ENCODE measurements at regions not wholly inside any gene's neighbourhood (a gene's known extent, or its start where the extent isn't known, plus 50 kb on each side); places are given as distances from the start of the nearest gene placed in this dataset.

DNA sequence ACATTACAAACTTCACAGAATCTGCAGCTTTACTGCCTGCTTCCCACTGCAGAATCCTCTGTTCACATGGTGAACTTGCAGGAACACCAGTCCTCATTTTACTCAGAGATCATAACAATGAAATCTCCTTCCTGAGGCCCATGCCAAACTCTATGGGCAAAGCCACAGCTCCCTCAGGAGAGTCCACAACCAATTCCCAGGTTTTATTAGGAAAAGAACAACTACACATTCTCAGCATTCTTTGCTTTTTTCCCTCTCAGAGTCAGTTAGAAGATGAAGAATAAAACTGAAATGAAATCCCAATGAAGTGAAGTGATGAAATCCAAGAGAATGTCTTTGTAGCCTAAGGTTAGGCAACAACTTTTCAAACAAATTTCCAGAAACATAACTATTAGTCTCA, 233.7 kb downstream of the DSEL start:
- no peak for DNase-seq

GRCh38 chr18:67281746-67282145, 234.8 kb downstream of the DSEL start:
- DNase-seq, result no peak

DNA sequence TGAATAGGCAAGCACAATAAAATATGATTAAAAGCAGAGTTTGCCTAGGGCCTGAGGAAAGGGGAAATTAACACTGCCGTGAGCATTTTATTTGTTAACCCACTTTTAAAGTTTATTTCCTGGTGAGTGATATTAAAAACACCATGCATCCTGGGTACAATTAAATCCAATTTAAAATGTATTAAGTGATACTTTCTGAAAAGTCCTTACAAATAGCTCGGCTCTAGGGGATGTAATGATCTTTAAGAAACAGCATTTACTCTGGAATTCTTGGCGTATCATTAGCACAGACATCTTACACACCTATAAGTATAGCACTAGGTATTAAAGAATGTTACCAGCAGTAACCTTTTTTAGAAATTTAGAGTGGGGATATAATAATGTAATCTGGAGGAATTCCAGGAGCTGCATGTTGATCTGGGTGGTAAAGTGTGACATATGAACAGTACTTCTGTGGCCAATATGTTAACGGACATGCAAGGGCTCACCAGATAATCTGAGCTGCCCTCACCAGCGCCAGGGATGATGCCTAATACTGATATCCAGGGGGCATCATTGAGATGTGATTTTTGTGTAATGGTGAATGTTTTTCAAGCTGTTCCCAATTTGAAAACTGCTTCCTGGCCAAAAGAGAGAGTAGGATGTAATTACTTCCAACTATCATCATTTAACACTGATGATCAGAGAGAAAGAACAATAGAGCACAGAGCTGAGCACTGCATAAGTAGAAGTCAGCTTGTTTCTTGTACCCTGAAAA, 235.9 kb downstream of the DSEL start:
- DNase-seq, result no peak

GRCh38 chr18:67279988-67280387, 236.5 kb downstream of the DSEL start:
- no peak for DNase-seq

GRCh38 chr18:67278984-67279383, 237.5 kb downstream of the DSEL start:
- DNase-seq, result no peak

DNA sequence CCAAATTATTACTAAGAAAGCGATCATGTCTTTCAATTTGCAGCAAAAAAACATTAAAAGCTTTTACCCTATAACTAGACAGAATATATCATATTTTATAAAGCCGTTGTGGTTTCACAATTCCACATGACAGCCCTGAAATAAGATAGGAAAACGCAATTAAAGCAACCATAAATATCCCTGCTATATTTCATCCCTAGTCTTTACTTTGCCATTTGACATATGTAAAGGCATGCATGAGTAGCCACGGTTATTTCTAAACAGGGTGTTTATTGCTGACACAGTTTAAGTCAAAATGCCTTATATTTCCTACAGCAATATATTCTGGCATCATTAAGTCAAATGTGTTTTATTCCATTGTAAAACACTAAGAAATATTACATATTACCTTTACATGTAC, 239.9 kb downstream of the DSEL start:
- no peak for DNase-seq

- no peak for DNase-seq
Measured at GRCh38 chr18:67273288-67273687, 243.2 kb downstream of the DSEL start.

GRCh38 chr18:67269206-67269605, 247.3 kb downstream of the DSEL start:
- no peak for DNase-seq

DNA sequence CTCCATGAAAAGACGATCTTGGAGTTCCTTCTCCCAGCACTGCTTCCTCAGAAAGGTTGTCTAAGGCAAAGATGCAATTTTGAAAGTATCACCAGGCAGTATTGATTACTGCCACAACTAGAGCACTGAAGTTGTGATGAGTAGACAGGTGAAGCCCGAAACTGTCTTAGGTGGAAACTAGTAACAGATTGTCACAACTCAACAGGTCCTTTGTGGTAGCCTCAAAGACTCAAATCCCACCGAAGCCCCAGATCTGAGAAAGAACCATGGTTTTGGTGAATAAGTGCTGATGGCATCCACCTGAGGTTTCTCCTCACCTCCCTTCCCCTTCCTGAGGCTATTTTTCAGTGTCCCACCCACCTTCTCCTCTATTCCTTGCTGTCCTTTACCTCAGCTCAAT, 248.0 kb downstream of the DSEL start:
- DNase-seq, result no peak

DNA sequence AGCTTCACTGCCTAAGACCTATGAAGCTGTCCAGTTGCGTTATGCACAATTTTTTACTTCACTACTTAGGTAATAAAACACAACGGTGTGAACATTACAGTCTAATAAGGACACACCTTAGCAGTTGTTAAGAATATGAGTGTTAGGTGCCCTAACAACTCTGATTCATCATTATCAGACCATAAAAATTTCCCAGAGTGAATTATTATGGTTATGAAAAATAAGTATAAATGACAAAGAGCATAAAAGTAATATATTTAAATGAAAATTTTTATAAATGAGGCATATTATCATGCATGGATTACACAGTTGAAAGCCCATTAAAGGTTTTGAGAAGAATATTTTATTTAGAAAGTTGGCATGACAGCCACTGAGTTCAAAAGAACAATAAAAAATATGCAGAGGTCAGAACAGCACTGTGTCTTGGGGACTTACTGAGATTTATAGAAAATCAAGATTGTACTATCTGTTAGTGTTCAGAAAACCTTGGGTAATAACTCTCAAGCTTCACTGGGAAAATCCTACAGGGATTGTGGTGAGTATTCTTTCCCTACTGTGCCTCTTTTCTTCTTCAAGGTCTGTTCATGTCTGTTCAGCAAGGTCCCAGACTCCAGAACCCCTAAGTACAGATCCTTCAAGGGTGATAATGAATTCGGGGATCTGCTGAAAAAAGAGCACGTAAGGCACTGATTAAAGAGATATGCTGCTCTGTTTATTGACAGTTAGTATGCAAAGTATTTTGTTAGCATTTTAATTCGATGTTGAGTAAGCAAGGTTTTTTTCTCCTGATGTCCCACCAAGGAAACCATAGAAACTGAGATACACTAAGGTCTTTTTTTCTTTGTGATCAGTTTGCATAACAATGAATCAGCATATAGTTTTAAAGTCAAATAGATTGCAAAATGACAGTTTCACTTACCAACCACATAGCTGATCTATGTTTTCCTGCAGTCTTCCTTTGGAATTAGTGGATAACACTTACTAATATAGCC, 250.0 kb downstream of the DSEL start:
- DNase-seq, result no peak

DNA sequence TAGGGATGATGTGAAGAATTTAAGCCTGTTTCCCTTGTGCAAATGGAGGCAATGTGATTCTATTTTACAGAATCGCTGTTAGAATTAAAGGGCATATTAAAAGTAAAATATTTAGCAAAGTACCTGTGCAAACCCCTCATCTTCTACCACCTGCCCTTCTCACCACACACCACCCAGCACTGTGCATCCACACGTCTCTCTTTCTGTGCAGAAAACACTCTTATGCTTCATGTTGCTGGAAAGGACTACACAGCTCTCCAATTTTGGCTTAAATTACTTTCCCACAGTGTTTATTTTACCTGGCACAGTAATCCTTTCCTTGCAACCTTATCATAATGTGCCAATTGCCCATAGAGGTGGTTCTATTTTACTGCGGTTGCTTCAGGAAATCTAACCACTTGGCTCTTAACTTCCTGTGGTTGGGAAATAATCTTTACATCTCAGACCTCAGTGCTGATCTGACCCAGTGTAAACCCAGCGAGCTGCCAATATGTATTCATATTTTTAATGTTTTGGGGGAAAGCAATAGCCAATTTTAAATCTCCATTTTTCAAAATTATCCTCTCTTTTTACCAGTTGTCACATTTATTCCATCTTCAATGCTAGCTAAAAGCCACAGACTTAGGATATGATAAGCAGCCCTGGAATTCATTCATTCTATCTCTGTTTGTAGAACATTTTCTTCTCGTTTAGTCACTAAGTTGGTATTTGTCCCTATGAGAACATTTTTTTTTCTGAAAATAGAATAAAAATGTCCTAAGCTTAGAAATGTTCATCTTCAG, 250.9 kb downstream of the DSEL start:
- DNase-seq, result no peak

DNA sequence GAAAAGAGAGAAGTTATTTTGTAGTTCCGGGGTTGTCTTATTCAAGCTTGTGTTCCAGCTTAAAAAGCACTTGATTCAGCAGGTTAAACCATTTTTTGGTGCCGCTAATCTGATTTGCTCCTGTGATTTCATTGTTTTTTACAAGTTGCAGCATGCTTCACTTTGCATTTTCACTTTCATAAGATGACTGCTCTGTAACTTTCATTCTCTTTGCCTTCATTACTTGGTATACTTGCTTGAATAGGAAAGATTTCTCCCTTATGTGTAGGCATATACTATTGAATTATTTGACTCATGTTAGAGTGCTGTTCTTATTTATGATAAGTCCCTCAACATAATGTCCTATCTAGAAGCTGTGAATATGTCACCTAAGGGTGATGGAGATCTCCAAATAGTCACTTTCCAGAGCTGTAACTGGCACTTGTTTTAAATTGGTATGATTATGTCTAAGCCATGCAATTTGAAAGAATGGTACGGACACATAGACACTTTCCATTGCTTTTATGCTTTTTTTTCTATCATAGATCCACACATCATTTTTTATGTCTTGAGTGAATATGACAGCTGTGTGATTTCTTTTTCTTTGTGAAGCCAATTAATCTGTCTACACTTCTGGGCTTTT, 254.5 kb downstream of the DSEL start:
- no peak for DNase-seq

DNA sequence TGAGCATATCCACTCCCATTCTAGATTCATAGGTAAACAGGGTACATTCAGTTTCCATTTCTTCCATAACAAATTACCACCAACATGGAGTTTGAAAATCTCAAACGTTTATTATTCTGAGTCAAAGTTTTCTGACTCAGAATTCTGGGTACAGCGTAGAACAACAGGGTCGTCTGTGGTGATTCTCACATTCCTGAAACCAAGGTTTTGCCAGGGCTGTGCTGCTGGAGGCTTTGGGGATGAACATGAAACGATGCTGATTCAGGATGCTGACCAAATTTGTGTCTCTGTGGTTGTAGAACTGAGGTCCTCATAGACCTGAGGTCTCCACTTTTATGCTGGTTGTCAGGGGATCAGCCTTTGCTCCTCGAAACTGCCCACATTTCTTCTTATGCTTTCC, 255.7 kb downstream of the DSEL start:
- no peak for DNase-seq

DNA sequence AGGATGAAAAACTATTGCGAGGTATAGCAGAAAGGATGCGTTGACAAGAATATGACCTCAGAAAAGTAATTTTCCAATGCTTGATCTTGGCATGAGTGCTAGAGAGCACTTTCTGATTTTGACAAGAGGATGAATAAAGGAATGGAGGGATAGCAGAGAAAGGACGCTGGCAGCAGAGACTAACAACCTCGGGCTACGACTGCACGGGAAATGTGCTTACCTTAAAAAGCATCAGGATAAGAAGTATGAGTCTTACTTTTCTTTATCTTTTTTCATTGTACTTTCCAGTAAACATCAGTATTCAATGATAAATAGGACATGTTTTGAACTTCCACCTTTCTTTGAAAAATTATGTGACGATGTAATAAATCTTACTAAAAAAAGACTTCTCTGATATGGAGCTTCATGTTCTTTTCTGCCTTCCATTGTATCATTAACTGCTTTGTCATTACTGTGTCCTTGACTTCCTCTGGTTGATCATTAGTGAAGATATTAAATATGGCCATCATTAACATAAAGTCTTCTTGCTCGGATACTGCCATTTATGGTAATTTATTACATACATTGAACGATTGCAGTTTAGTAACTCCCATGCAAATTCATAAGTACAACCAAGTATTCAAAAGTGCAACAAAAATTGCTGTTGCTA, 265.6 kb downstream of the DSEL start:
- DNase-seq, result no peak

GRCh38 chr18:67243799-67244587, 272.5 kb downstream of the DSEL start:
- DNase-seq, result no peak

GRCh38 chr18:67242001-67242400, 274.5 kb downstream of the DSEL start:
- no peak for DNase-seq

DNA sequence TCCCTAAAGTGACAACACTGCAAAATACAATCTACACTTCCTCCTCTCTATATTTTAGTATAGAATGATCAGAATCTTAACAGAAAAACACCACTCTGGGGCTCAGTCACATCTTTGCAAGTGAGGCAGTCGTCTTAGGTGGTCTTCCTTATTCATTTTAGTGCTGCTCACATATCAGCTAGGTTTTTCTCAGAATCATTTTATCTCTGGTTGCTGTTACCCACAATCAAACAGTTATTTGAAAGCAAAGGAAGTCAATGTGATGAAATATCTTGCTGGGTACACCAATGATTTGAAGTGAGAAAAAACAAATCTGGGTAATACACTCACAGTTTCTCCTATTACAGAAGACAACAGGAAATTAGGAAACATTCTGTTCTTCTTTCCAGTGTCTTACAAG, 275.2 kb downstream of the DSEL start:
- no peak for DNase-seq

DNA sequence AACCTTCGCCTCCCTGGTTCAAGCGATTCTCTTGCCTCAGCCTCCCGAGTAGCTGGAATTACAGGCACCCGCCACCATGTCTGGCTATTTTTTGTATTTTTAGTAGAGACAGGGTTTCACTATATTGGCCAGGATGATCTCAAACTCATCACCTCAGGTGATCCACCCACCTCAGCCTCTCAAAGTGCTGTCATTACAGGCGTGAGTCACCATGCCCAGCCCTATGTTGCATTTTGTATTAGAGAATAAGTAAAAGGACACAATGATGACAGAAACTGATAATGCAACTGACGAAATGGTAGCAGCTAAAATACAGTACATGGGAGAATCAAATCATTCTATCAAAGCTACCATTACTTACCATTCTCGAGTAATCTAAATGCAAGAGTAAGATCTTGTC, 276.7 kb downstream of the DSEL start:
- no peak for DNase-seq

GRCh38 chr18:67232991-67233390, 283.5 kb downstream of the DSEL start:
- no peak for DNase-seq

DNA sequence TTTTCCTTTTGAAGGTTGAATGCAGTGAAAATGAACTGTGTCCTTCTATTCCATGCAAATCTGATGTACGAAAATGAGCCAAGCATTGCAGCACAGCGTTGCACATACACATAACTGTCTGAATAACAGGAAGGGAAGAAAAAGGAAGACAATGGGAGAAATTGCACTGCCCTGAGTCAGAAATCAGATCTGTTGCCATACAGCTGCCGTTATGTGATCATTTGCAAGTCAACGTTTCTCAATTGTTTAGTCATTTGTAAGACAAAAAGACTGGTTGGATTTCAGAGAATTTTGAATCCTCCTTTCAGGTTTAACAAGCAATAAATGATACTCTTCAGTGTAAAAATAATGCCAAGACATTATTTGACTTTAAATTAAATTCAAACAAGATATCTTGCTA, 284.1 kb downstream of the DSEL start:
- no peak for DNase-seq

GRCh38 chr18:67222887-67223286, 293.6 kb downstream of the DSEL start:
- DNase-seq, result no peak

All from hippocampal formation (tissue), 2 donors.